ENCODE measurements at regions not wholly inside any gene's neighbourhood (a gene's known extent, or its start where the extent isn't known, plus 50 kb on each side); places are given as distances from the start of the nearest gene placed in this dataset.
A peak's percentile ranks its signal among the peaks of the same experiment; 100 is the strongest.
"Not testable (repeated sequence)": the region's sequence is repeated elsewhere in the genome, so short reads cannot be mapped to it uniquely, and the experiment has no call there.

DNA sequence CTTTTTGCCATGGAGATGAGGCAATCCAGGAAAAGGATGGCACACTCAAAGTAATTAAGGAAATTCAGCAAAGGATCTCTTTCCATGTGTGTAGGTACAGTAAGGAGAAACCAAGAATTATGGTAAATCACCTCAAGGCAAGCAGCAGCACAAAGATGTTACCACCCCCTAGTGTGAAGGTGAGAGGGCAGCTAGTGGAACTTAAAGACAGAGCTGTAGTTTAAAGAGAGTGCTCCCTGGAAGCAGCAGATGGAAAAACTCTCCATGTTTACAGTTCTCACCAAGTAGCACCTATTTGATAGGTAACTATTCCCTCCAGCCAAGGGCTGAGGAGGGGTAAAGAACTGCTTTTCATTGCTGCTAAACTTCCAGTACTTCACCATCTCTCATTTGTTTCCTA lies 860.4 kb upstream of the CRIM1 start:
- H3K9me3 Mint-ChIP-seq, result no peaks in the 10 kb centered on the region
- ChIA-PET POLR2A (no interaction called here), CTCF (no interaction called here)
- H3K4me3 Mint-ChIP-seq, result no peak overlapping the region
- ATAC-seq (peak; percentile 36; the same call in 1 of the 2 replicates), DNase-seq (ENCODE audit: low spot score) (no peak)
- H3K4me1 Mint-ChIP-seq, result peaks cover 12% of the 10 kb centered on the region
- no peaks in the 10 kb centered on the region for H3K27me3 Mint-ChIP-seq (ENCODE audit: low read depth)
- no peak overlapping the region for H3K27ac Mint-ChIP-seq
- no peak for TF ChIP-seq CREM (CRISPR knock-in tag; IDR thresholded peaks at IDR 0.05)
- TF ChIP-seq MXD4 (CRISPR knock-in tag; IDR thresholded peaks at IDR 0.05; ENCODE audit: borderline replicate concordance), result no peak
- no peak for TF ChIP-seq ETV6 (CRISPR knock-in tag; IDR thresholded peaks at IDR 0.05)
- no peak for TF ChIP-seq ZNF416 (CRISPR knock-in tag; IDR thresholded peaks at IDR 0.05)
- TF ChIP-seq, protein P1, sequence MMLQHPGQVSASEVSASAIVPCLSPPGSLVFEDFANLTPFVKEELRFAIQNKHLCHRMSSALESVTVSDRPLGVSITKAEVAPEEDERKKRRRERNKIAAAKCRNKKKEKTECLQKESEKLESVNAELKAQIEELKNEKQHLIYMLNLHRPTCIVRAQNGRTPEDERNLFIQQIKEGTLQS (CRISPR knock-in tag; conservative IDR thresholded peaks at IDR 0.05), result no peak
- TF ChIP-seq NR1H2 (CRISPR knock-in tag; IDR thresholded peaks at IDR 0.05), result no peak
- TF ChIP-seq, protein P2, sequence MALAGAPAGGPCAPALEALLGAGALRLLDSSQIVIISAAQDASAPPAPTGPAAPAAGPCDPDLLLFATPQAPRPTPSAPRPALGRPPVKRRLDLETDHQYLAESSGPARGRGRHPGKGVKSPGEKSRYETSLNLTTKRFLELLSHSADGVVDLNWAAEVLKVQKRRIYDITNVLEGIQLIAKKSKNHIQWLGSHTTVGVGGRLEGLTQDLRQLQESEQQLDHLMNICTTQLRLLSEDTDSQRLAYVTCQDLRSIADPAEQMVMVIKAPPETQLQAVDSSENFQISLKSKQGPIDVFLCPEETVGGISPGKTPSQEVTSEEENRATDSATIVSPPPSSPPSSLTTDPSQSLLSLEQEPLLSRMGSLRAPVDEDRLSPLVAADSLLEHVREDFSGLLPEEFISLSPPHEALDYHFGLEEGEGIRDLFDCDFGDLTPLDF (CRISPR knock-in tag; IDR thresholded peaks at IDR 0.05), result no peak
- no peak for TF ChIP-seq HMGA2 (CRISPR knock-in tag; IDR thresholded peaks at IDR 0.05)
- no peak for TF ChIP-seq ZNF121 (CRISPR knock-in tag; IDR thresholded peaks at IDR 0.05)
- no peak for TF ChIP-seq OVOL2 (CRISPR knock-in tag; IDR thresholded peaks at IDR 0.05; ENCODE audit: borderline replicate concordance)
- no peak for TF ChIP-seq NFYB (CRISPR knock-in tag; conservative IDR thresholded peaks at IDR 0.05; ENCODE audit: low read depth)
- no peak for TF ChIP-seq JAZF1 (CRISPR knock-in tag; IDR thresholded peaks at IDR 0.05)
- TF ChIP-seq, protein P3, sequence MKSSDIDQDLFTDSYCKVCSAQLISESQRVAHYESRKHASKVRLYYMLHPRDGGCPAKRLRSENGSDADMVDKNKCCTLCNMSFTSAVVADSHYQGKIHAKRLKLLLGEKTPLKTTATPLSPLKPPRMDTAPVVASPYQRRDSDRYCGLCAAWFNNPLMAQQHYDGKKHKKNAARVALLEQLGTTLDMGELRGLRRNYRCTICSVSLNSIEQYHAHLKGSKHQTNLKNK (CRISPR knock-in tag; IDR thresholded peaks at IDR 0.05), result no peak
- TF ChIP-seq, protein P4, sequence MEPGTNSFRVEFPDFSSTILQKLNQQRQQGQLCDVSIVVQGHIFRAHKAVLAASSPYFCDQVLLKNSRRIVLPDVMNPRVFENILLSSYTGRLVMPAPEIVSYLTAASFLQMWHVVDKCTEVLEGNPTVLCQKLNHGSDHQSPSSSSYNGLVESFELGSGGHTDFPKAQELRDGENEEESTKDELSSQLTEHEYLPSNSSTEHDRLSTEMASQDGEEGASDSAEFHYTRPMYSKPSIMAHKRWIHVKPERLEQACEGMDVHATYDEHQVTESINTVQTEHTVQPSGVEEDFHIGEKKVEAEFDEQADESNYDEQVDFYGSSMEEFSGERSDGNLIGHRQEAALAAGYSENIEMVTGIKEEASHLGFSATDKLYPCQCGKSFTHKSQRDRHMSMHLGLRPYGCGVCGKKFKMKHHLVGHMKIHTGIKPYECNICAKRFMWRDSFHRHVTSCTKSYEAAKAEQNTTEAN (CRISPR knock-in tag; IDR thresholded peaks at IDR 0.05), result no peak
- TF ChIP-seq, protein P5, sequence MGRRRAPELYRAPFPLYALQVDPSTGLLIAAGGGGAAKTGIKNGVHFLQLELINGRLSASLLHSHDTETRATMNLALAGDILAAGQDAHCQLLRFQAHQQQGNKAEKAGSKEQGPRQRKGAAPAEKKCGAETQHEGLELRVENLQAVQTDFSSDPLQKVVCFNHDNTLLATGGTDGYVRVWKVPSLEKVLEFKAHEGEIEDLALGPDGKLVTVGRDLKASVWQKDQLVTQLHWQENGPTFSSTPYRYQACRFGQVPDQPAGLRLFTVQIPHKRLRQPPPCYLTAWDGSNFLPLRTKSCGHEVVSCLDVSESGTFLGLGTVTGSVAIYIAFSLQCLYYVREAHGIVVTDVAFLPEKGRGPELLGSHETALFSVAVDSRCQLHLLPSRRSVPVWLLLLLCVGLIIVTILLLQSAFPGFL (CRISPR knock-in tag; IDR thresholded peaks at IDR 0.05; ENCODE audit: borderline replicate concordance), result no peak
- TF ChIP-seq FOXP1 (CRISPR knock-in tag; IDR thresholded peaks at IDR 0.05; ENCODE audit: borderline replicate concordance), result no peak
- TF ChIP-seq GTF2I (CRISPR knock-in tag; conservative IDR thresholded peaks at IDR 0.05), result no peak
- no peaks in the 10 kb centered on the region for H3K36me3 Mint-ChIP-seq

DNA sequence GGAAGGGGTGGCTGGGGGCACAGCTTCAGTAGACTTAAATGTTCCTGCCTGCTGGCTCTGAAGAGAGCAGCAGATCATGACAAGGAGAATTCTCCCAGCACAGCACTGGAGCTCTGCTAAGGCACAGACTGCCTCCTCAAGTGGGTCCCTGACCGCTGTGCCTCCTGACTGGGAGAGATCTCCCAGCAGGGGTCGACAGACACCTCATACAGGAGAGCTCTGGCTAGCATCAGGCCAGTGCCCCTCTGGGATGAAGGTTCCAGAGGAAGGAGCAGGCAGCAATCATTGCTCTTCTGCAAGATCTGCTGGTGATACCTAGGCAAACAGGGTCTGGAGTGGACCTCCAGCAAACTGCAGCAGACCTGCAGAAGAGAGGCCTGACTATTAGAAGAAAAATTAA lies 877.5 kb upstream of the CRIM1 start:
- Mint-ChIP-seq H3K9me3 (peaks cover 42% of the 10 kb centered on the region), H3K36me3 (peaks cover 30% of the 10 kb centered on the region)
- DNase-seq (ENCODE audit: low spot score); CTCF ChIA-PET; H3K4me1 Mint-ChIP-seq; ATAC-seq; POLR2A ChIA-PET; H3K4me3 Mint-ChIP-seq; H3K27me3 Mint-ChIP-seq (ENCODE audit: low read depth); H3K27ac Mint-ChIP-seq: not testable (repeated sequence)

DNA sequence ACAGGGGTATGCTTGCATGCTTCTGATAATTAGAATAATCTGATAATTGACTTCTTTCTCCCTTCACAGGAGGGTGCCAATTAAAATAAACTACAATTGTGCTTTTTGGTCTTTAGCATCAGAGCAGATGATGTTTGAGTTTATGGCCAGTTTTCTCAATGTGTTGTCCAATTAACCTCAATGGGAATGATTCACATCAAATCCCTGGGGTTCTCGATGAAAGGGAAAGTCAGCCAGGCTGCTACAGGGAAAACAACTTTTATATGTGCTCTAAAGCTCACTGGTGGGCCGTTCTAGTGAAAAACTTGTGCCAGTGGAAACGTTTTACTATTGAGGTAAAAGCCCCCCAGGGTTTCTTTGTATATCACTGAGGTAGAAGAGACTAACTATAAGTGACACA lies 887.3 kb upstream of the CRIM1 start:
- peaks cover 9% of the 10 kb centered on the region for H3K9me3 Mint-ChIP-seq
- ATAC-seq (no peak), DNase-seq (ENCODE audit: low spot score) (no peak)
- POLR2A ChIA-PET, result no interaction called here
- no peak overlapping the region for H3K27ac Mint-ChIP-seq
- CTCF ChIA-PET, result no interaction called here
- H3K4me1 Mint-ChIP-seq, result peaks cover 5% of the 10 kb centered on the region
- no peaks in the 10 kb centered on the region for H3K27me3 Mint-ChIP-seq (ENCODE audit: low read depth)
- no peak overlapping the region for H3K4me3 Mint-ChIP-seq
- H3K36me3 Mint-ChIP-seq, result no peaks in the 10 kb centered on the region
- TF ChIP-seq MXD4 (CRISPR knock-in tag; IDR thresholded peaks at IDR 0.05; ENCODE audit: borderline replicate concordance) (no peak), ZNF671 (CRISPR knock-in tag; IDR thresholded peaks at IDR 0.05) (no peak), PRRX2 (CRISPR knock-in tag; IDR thresholded peaks at IDR 0.05) (no peak), IRF2 (CRISPR knock-in tag; IDR thresholded peaks at IDR 0.05; ENCODE audit: borderline replicate concordance, low read depth) (no peak), NFYB (CRISPR knock-in tag; conservative IDR thresholded peaks at IDR 0.05; ENCODE audit: low read depth) (no peak), RELA (CRISPR knock-in tag; IDR thresholded peaks at IDR 0.05; ENCODE audit: borderline replicate concordance) (no peak), NR1H2 (CRISPR knock-in tag; IDR thresholded peaks at IDR 0.05) (no peak), ZNF263 (CRISPR knock-in tag; IDR thresholded peaks at IDR 0.05; ENCODE audit: low read depth) (no peak), RORB (CRISPR knock-in tag; IDR thresholded peaks at IDR 0.05) (no peak)
- TF ChIP-seq, protein P6, sequence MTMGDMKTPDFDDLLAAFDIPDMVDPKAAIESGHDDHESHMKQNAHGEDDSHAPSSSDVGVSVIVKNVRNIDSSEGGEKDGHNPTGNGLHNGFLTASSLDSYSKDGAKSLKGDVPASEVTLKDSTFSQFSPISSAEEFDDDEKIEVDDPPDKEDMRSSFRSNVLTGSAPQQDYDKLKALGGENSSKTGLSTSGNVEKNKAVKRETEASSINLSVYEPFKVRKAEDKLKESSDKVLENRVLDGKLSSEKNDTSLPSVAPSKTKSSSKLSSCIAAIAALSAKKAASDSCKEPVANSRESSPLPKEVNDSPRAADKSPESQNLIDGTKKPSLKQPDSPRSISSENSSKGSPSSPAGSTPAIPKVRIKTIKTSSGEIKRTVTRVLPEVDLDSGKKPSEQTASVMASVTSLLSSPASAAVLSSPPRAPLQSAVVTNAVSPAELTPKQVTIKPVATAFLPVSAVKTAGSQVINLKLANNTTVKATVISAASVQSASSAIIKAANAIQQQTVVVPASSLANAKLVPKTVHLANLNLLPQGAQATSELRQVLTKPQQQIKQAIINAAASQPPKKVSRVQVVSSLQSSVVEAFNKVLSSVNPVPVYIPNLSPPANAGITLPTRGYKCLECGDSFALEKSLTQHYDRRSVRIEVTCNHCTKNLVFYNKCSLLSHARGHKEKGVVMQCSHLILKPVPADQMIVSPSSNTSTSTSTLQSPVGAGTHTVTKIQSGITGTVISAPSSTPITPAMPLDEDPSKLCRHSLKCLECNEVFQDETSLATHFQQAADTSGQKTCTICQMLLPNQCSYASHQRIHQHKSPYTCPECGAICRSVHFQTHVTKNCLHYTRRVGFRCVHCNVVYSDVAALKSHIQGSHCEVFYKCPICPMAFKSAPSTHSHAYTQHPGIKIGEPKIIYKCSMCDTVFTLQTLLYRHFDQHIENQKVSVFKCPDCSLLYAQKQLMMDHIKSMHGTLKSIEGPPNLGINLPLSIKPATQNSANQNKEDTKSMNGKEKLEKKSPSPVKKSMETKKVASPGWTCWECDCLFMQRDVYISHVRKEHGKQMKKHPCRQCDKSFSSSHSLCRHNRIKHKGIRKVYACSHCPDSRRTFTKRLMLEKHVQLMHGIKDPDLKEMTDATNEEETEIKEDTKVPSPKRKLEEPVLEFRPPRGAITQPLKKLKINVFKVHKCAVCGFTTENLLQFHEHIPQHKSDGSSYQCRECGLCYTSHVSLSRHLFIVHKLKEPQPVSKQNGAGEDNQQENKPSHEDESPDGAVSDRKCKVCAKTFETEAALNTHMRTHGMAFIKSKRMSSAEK (CRISPR knock-in tag; IDR thresholded peaks at IDR 0.05; ENCODE audit: borderline replicate concordance), result no peak
- TF ChIP-seq, protein P3 (CRISPR knock-in tag; IDR thresholded peaks at IDR 0.05), result no peak

Measured in WTC11 (cell line).